ENCODE measurements at regions not wholly inside any gene's neighbourhood (a gene's known extent, or its start where the extent isn't known, plus 50 kb on each side); places are given as distances from the start of the nearest gene placed in this dataset.

GRCh38 chr10:61100887-61101286 is 156.9 kb upstream of the RHOBTB1 start:
- TF ChIP-seq CTCF (IDR thresholded peaks at IDR 0.05) (no peak), POLR2A (IDR thresholded peaks at IDR 0.05) (no peak)
- Histone ChIP-seq H3K36me3 (no peaks in the 10 kb centered on the region), H3K27me3 (no peaks in the 10 kb centered on the region), H3K4me3 (no peak overlapping the region), H3K9me3 (no peaks in the 10 kb centered on the region), H3K4me1 (no peaks in the 10 kb centered on the region), H3K27ac (no peak overlapping the region)
- DNase-seq: no peak

GRCh38 chr10:61099756-61100155 is 155.8 kb upstream of the RHOBTB1 start:
- TF ChIP-seq POLR2A (IDR thresholded peaks at IDR 0.05): no peak
- TF ChIP-seq CTCF (IDR thresholded peaks at IDR 0.05): no peak
- no peak overlapping the region for H3K27ac ChIP-seq
- H3K27me3 ChIP-seq: no peaks in the 10 kb centered on the region
- no peaks in the 10 kb centered on the region for H3K4me1 ChIP-seq
- H3K9me3 ChIP-seq: no peaks in the 10 kb centered on the region
- no peak overlapping the region for H3K4me3 ChIP-seq
- H3K36me3 ChIP-seq: no peaks in the 10 kb centered on the region
- no peak for DNase-seq

GRCh38 chr10:61098966-61099365 is 155.0 kb upstream of the RHOBTB1 start:
- no peaks in the 10 kb centered on the region for H3K9me3 ChIP-seq
- H3K27me3 ChIP-seq: no peaks in the 10 kb centered on the region
- DNase-seq: no peak
- H3K4me3 ChIP-seq: no peak overlapping the region
- TF ChIP-seq POLR2A (IDR thresholded peaks at IDR 0.05): no peak
- no peaks in the 10 kb centered on the region for H3K36me3 ChIP-seq
- H3K27ac ChIP-seq: no peak overlapping the region
- no peaks in the 10 kb centered on the region for H3K4me1 ChIP-seq

- TF ChIP-seq CTCF (IDR thresholded peaks at IDR 0.05): no peak
- TF ChIP-seq POLR2A (IDR thresholded peaks at IDR 0.05): no peak
- H3K4me1 ChIP-seq: no peaks in the 10 kb centered on the region
Measured at GRCh38 chr10:61097026-61097425, 153.0 kb upstream of the RHOBTB1 start.

GRCh38 chr10:61096056-61096455 is 152.1 kb upstream of the RHOBTB1 start:
- no peaks in the 10 kb centered on the region for H3K27me3 ChIP-seq
- no peak for TF ChIP-seq POLR2A (IDR thresholded peaks at IDR 0.05)
- no peak for TF ChIP-seq CTCF (IDR thresholded peaks at IDR 0.05)
- H3K9me3 ChIP-seq: no peaks in the 10 kb centered on the region
- no peaks in the 10 kb centered on the region for H3K36me3 ChIP-seq
- no peaks in the 10 kb centered on the region for H3K4me1 ChIP-seq
- no peak overlapping the region for H3K4me3 ChIP-seq
- DNase-seq: no peak
- no peak overlapping the region for H3K27ac ChIP-seq

More at GRCh38 chr10:61097026-61097425, 153.0 kb upstream of the RHOBTB1 start:
- Histone ChIP-seq H3K27me3 (no peaks in the 10 kb centered on the region), H3K9me3 (no peaks in the 10 kb centered on the region), H3K27ac (no peak overlapping the region), H3K36me3 (no peaks in the 10 kb centered on the region), H3K4me3 (no peak overlapping the region)
- DNase-seq: no peak

GRCh38 chr10:61091531-61091930 is 147.5 kb upstream of the RHOBTB1 start:
- no peak for DNase-seq
- H3K9me3 ChIP-seq: no peaks in the 10 kb centered on the region
- H3K4me3 ChIP-seq: no peak overlapping the region
- TF ChIP-seq POLR2A (IDR thresholded peaks at IDR 0.05): no peak
- no peaks in the 10 kb centered on the region for H3K27me3 ChIP-seq
- H3K36me3 ChIP-seq: no peaks in the 10 kb centered on the region
- H3K4me1 ChIP-seq: no peaks in the 10 kb centered on the region
- no peak overlapping the region for H3K27ac ChIP-seq

- Histone ChIP-seq H3K36me3 (no peaks in the 10 kb centered on the region), H3K27me3 (no peaks in the 10 kb centered on the region), H3K4me1 (no peaks in the 10 kb centered on the region), H3K27ac (no peak overlapping the region), H3K4me3 (no peak overlapping the region), H3K9me3 (no peaks in the 10 kb centered on the region)
- TF ChIP-seq CTCF (IDR thresholded peaks at IDR 0.05) (no peak), POLR2A (IDR thresholded peaks at IDR 0.05) (no peak)
- no peak for DNase-seq
Measured at GRCh38 chr10:61089251-61089650, 145.3 kb upstream of the RHOBTB1 start.

All from Peyer's patch (tissue), 4 donors.